Mammary epithelial cell (primary cell): ENCODE measurements at regions not wholly inside any gene's neighbourhood (a gene's known extent, or its start where the extent isn't known, plus 50 kb on each side); places are given as distances from the start of the nearest gene placed in this dataset.

Experiments
- CTCF ChIP-seq, 2 donors: IDR thresholded peaks in 1 of 2; conservative IDR thresholded peaks in 1 of 2; 2 replicates each; pipeline ENCODE4 v1.5.1; 2011 to 2012; ENCODE audit warnings: inconsistent platforms in 2 of 2, low read length in 2 of 2, mild to moderate bottlenecking in 2 of 2, control low read depth in 1 of 2, low read depth in 1 of 2; ENCODE audit not compliant: insufficient read depth in 1 of 2; ENCODE audit errors: extremely low read depth in 1 of 2
- EZH2 ChIP-seq: IDR thresholded peaks from 2 replicates; pipeline ENCODE4 v1.6.1; 2012; ENCODE audit warnings: low read length, inconsistent platforms, borderline replicate concordance

GRCh38 chr10:22791665-22792064 is 77.3 kb upstream of the PIP4K2A start:
- TF ChIP-seq EZH2 (no peak), CTCF (conservative IDR thresholded peaks at IDR 0.05 in 1 of 2, IDR thresholded peaks at IDR 0.05 in 1 of 2; ENCODE audit: extremely low read depth in 1 of 2, insufficient read depth in 1 of 2, low read depth in 1 of 2, low read length in 2 of 2) (no peak)
